Activated T-helper 2 cell treated with anti-CD3 and anti-CD28 coated beads, Interferon-gamma antibody, Interleukin-2, Interleukin-4, amounts not matched to agents 10 μg/mL and 5 μg/mL and 100 μg/mL, durations not matched to agents 14 hours and 24 hours and 36 hours (primary cell): ENCODE measurements at regions not wholly inside any gene's neighbourhood (a gene's known extent, or its start where the extent isn't known, plus 50 kb on each side); places are given as distances from the start of the nearest gene placed in this dataset.

ENCODE experiments used
- DNase-seq: peaks from one replicate; pipeline ENCODE4 v3.0.0; 2021; ENCODE audit warnings: low spot score
- H3K27ac Mint-ChIP-seq: one replicate; pipeline ENCODE4 v1.8.0; 2021; ENCODE audit warnings: mixed read lengths
- H3K27me3 Mint-ChIP-seq: one replicate; pipeline ENCODE4 v1.8.0; 2021; ENCODE audit warnings: low read depth, mixed read lengths
- H3K36me3 Mint-ChIP-seq: one replicate; pipeline ENCODE4 v1.8.0; 2021; ENCODE audit warnings: low read depth, mixed read lengths
- H3K4me1 Mint-ChIP-seq: one replicate; pipeline ENCODE4 v1.8.0; 2021; ENCODE audit warnings: low read depth, mixed read lengths
- H3K4me3 Mint-ChIP-seq: one replicate; pipeline ENCODE4 v1.8.0; 2021; ENCODE audit warnings: low read depth, mild to moderate bottlenecking, moderate library complexity, mixed read lengths
- H3K9me3 Mint-ChIP-seq: one replicate; pipeline ENCODE4 v1.8.0; 2021; ENCODE audit warnings: mixed read lengths
- intact Hi-C: fragments of 100-400 bp; cut with micrococcal nuclease; formaldehyde crosslinking; loops from one replicate; pipeline ENCODE4 v1.15.1; 2023

- Mint-ChIP-seq H3K4me1 (no peaks in the 10 kb centered on the region), H3K4me3 (no peak overlapping the region), H3K9me3 (peaks cover 5% of the 10 kb centered on the region), H3K36me3 (no peaks in the 10 kb centered on the region), H3K27me3 (peaks cover 6% of the 10 kb centered on the region), H3K27ac (no peak overlapping the region)
- intact Hi-C loops, result no loop called here
- no peak for DNase-seq
These were observed 145.3 kb upstream of the FOXN2 start for GRCh38 chr2:48169141-48169592.

DNA sequence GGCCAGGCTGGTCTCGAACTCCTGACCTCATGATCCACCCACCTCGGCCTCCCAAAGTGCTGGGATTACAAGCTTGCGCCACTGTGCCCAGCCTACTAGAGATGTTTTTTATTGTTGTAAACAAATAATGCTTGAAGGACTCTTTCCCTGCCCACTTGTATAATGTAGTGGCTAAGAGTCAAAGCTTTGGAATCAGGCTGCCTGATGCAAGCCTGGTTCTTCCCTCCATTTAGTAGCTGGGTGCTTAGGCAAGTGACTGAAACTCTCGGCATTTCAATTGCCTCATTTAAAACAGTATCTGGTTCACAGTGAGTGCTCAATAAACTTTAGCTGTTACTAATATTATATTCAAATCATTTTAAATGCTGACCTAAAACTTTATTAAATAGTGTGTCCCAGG lies 144.2 kb upstream of the FOXN2 start:
- H3K27me3 Mint-ChIP-seq, result peaks cover 11% of the 10 kb centered on the region
- no peaks in the 10 kb centered on the region for H3K36me3 Mint-ChIP-seq
- peaks cover 5% of the 10 kb centered on the region for H3K9me3 Mint-ChIP-seq
- intact Hi-C loops, result no loop called here
- no peak for DNase-seq
- H3K4me1 Mint-ChIP-seq, result no peaks in the 10 kb centered on the region
- H3K27ac Mint-ChIP-seq, result no peak overlapping the region
- H3K4me3 Mint-ChIP-seq, result no peak overlapping the region

DNA sequence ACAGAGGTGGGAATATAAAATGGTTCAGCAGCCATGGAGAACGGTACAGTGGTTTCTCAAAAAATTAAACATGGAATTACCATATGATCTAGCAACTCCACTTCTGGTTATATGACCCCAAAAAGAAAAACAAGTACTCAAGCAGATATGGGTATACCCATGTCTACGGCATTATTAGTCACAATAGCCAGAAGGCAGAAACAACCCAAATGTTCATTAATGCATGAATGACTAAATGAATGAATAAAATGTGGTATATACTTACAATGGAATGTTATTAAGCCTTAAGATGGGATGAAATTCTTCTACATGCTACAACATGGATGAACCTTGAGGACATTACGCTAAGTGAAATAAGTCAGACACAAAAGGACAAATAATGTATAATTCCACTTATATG lies 141.3 kb upstream of the FOXN2 start:
- Mint-ChIP-seq H3K36me3 (no peaks in the 10 kb centered on the region), H3K9me3 (no peaks in the 10 kb centered on the region), H3K27me3 (peaks cover 13% of the 10 kb centered on the region), H3K4me3 (no peak overlapping the region), H3K4me1 (no peaks in the 10 kb centered on the region), H3K27ac (no peak overlapping the region)
- intact Hi-C loops, result no loop called here
- DNase-seq, result no peak

DNA sequence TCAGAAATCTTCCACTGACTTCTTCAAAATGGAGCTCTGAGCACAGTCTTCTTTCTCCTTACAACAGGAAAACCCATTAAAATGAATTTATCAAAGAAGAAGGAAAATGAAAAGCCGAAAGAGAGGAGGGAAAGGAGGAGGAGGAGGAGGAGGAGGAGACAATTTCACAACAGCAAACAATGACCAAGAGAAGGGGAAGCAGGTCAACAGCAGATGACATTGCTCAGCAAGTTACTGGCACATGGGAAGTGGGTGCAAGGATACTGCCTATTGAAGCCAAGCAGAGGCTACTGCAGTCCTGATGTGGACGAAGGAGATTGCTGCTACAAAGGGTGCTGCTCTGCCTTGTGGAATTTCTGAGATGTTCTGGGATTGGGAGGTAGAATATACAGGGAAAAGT lies 140.0 kb upstream of the FOXN2 start:
- no peak for DNase-seq
- no peaks in the 10 kb centered on the region for H3K36me3 Mint-ChIP-seq
- no peaks in the 10 kb centered on the region for H3K9me3 Mint-ChIP-seq
- H3K27me3 Mint-ChIP-seq, result peaks cover 13% of the 10 kb centered on the region
- no peaks in the 10 kb centered on the region for H3K4me1 Mint-ChIP-seq
- no peak overlapping the region for H3K4me3 Mint-ChIP-seq
- intact Hi-C loops, result no loop called here
- H3K27ac Mint-ChIP-seq, result no peak overlapping the region

DNA sequence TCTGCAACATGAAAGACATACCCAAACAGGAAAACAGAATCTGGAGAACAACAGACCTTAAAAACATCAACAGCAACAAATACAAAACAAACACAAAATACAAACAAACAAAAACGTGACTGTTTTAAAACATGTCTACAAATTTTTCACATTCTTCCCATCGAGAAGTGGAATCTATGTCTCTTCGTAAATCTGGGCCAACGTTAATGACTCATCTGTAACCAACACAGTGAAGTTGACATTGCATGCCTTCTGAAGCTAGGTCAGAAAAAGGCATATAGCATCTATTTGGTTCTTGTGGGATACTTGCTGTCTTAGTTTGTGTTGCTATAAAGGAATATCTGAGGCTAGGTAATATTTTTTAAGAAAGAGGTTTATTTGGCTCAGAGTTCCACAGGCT lies 139.2 kb upstream of the FOXN2 start:
- intact Hi-C loops, result no loop called here
- no peak for DNase-seq
- no peaks in the 10 kb centered on the region for H3K4me1 Mint-ChIP-seq
- H3K9me3 Mint-ChIP-seq, result no peaks in the 10 kb centered on the region
- no peak overlapping the region for H3K4me3 Mint-ChIP-seq
- H3K27me3 Mint-ChIP-seq, result peaks cover 13% of the 10 kb centered on the region
- no peaks in the 10 kb centered on the region for H3K36me3 Mint-ChIP-seq
- H3K27ac Mint-ChIP-seq, result no peak overlapping the region

GRCh38 chr2:48175656-48176055 lies 138.8 kb upstream of the FOXN2 start:
- Mint-ChIP-seq H3K4me1 (no peaks in the 10 kb centered on the region), H3K9me3 (no peaks in the 10 kb centered on the region), H3K27me3 (peaks cover 13% of the 10 kb centered on the region), H3K27ac (no peak overlapping the region), H3K4me3 (no peak overlapping the region), H3K36me3 (no peaks in the 10 kb centered on the region)
- intact Hi-C loops, result no loop called here
- no peak for DNase-seq

GRCh38 chr2:48176876-48177275 lies 137.6 kb upstream of the FOXN2 start:
- DNase-seq, result no peak
- intact Hi-C loops, result no loop called here
- H3K27me3 Mint-ChIP-seq, result peaks cover 13% of the 10 kb centered on the region
- H3K27ac Mint-ChIP-seq, result no peak overlapping the region
- H3K4me1 Mint-ChIP-seq, result no peaks in the 10 kb centered on the region
- H3K36me3 Mint-ChIP-seq, result no peaks in the 10 kb centered on the region
- no peaks in the 10 kb centered on the region for H3K9me3 Mint-ChIP-seq
- no peak overlapping the region for H3K4me3 Mint-ChIP-seq

DNA sequence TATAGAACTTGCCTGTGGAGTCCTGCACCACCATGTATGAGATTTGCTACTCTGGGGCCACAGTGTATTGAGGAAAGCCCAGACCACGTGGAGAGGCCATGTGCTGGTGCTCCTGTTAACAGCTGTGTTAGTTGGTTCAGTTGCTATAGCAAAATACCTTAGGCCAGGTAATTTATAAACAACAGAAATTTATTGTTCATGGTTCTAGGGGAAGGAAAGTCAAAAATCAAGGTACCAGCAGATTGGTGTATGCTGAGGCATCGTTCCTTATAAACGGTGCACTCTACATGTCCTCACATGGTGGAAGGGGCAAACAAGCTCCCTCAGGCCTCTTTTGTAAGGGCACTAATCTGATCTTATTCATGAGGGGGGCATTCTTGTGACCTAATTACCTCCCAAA lies 135.9 kb upstream of the FOXN2 start:
- Mint-ChIP-seq H3K27me3 (peaks cover 11% of the 10 kb centered on the region), H3K27ac (no peak overlapping the region), H3K9me3 (no peaks in the 10 kb centered on the region), H3K36me3 (no peaks in the 10 kb centered on the region), H3K4me1 (no peaks in the 10 kb centered on the region), H3K4me3 (no peak overlapping the region)
- intact Hi-C loops, result no loop called here
- DNase-seq, result no peak

DNA sequence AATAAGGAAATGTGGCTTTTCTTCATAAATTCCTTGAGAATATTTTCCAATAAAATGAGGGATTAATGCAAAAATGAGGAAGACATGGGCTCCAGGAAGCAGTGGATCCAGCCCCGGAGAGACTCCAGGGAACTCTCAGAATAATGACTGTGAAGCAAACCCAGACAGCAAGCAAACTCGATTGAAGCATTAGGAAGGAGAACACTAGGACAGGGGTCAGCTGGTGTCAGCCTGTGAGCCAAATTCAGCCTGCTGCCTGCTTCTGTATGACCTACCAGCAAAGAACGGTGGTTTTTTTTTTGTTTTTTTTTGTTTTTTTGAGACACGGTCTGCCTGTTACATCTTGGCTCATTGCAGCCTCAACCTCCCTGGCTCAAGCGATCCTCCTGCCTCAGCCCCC lies 133.9 kb upstream of the FOXN2 start:
- Mint-ChIP-seq H3K27me3 (peaks cover 3% of the 10 kb centered on the region), H3K9me3 (no peaks in the 10 kb centered on the region), H3K4me3 (no peak overlapping the region), H3K27ac (no peak overlapping the region), H3K4me1 (no peaks in the 10 kb centered on the region), H3K36me3 (no peaks in the 10 kb centered on the region)
- intact Hi-C loops, result no loop called here
- no peak for DNase-seq

DNA sequence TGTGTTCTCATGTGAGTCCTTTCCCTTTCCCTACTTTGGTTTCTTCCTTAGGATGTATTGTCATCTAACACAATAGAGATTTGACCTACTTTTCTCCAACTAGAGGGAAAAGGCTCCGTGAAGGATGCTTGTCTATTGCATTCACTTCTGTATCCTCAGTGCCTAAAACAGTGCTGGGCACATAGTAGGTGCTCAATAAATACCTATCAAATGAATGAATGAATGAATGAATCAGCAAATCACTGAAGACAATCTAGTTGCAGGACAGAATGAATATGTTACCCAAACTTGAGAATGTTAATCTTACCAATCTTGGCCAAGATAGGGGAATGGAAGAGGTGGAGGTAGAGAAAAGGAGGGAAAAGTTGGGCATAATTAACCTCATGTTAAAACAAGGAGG lies 131.2 kb upstream of the FOXN2 start:
- Mint-ChIP-seq H3K4me1 (no peaks in the 10 kb centered on the region), H3K9me3 (no peaks in the 10 kb centered on the region), H3K4me3 (no peak overlapping the region), H3K27ac (no peak overlapping the region), H3K27me3 (peaks cover 4% of the 10 kb centered on the region), H3K36me3 (no peaks in the 10 kb centered on the region)
- no peak for DNase-seq
- intact Hi-C loops, result no loop called here

- Mint-ChIP-seq H3K36me3 (no peaks in the 10 kb centered on the region), H3K27ac (no peak overlapping the region), H3K4me1 (no peaks in the 10 kb centered on the region), H3K4me3 (no peak overlapping the region), H3K27me3 (peaks cover 4% of the 10 kb centered on the region), H3K9me3 (no peaks in the 10 kb centered on the region)
- DNase-seq, result no peak
- intact Hi-C loops, result no loop called here
These were observed 130.5 kb upstream of the FOXN2 start for GRCh38 chr2:48183991-48184390.

DNA sequence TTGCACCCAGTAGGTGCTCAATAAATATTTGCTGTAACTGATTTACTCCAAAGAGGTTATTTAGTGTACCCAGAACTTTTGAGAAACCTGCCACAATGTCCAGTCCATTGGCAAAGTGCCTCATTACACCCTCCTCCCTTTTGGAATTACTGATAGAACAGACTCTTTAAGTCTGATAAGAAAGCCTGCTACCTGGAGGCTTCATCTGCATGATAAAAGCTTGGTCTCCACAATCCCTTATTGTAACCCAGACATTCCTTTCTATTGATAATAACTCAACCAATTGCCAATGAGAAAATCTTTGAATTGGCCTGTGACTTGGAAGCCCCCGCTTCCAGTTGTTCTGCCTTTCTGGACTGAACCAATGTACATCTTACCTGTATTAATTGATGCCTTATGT lies 127.0 kb upstream of the FOXN2 start:
- DNase-seq, result no peak
- no peak overlapping the region for H3K27ac Mint-ChIP-seq
- no peaks in the 10 kb centered on the region for H3K36me3 Mint-ChIP-seq
- intact Hi-C loops, result no loop called here
- H3K27me3 Mint-ChIP-seq, result peaks cover 4% of the 10 kb centered on the region
- H3K4me1 Mint-ChIP-seq, result peaks cover 5% of the 10 kb centered on the region
- H3K9me3 Mint-ChIP-seq, result no peaks in the 10 kb centered on the region
- H3K4me3 Mint-ChIP-seq, result no peak overlapping the region

DNA sequence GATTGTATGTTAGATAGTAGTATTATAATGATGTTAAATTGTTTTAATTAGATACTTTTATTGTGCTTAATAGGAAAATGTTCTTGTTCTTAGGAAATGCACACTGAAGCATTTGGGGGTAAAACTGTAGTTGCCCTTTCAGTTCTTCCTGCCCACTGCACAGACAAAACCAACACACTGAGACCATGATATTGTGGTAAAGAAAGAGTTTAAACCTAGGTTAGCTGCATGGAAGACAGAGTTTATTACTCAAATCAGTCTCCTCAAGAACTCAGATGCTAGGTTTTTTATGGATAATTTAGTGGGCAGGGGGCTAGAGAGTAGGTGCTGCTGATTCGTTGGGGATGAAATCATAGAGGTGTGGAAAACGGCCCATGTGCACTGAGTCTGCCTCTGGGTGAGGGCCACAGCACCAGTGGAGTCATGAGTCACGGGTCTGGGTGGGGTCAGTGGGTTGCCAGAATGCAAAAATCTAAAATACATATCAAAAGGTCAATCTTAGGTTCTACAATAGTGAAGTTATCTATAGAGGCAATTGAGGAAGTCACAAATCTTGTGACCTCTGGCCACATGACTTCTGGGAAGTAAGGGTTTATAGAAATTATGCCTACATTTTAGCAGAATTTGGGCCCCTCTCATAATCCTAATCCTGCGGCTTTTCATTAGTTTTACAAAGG lies 124.8 kb upstream of the FOXN2 start:
- Mint-ChIP-seq H3K4me1 (peaks cover 5% of the 10 kb centered on the region), H3K36me3 (no peaks in the 10 kb centered on the region), H3K9me3 (no peaks in the 10 kb centered on the region), H3K27me3 (peaks cover 7% of the 10 kb centered on the region), H3K4me3 (no peak overlapping the region), H3K27ac (no peak overlapping the region)
- no peak for DNase-seq
- intact Hi-C loops, result no loop called here

DNA sequence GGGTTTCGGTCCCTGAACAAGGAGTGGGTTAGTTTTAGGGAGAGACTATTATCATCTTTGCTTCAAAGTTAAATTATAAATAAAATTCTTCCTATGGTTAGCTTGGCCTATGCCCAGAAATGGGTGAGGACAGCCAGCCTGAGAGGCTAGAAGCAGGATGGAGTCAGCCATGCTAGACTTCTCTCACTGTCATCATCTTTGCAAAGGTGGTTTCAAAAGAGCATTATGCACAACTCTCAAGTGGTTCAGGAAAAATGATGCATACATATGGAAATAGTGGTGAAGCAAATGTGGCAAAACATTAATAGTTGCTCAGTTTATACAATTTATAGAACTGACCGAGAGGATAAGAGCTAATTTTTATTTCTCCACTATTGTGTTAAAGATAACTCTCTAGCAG lies 124.3 kb upstream of the FOXN2 start:
- Mint-ChIP-seq H3K27ac (no peak overlapping the region), H3K27me3 (peaks cover 7% of the 10 kb centered on the region), H3K9me3 (no peaks in the 10 kb centered on the region), H3K36me3 (no peaks in the 10 kb centered on the region), H3K4me3 (no peak overlapping the region), H3K4me1 (peaks cover 5% of the 10 kb centered on the region)
- intact Hi-C loops, result no loop called here
- no peak for DNase-seq
